HEK293 (cell line): ENCODE measurements at regions not wholly inside any gene's neighbourhood (a gene's known extent, or its start where the extent isn't known, plus 50 kb on each side); places are given as distances from the start of the nearest gene placed in this dataset.

Source experiments
- ZNF175 ChIP-seq: fragments of 450-650 bp; formaldehyde crosslinking; IDR thresholded peaks from 2 replicates; pipeline ENCODE4 v1.5.1; 2016; ENCODE audit warnings: missing biosample characterization, missing genetic modification characterization
- ZNF2 ChIP-seq: fragments of 450-650 bp; formaldehyde crosslinking; IDR thresholded peaks from 2 replicates; pipeline ENCODE4 v1.5.1; 2016; ENCODE audit warnings: missing biosample characterization, missing genetic modification characterization
- ZNF354C ChIP-seq: fragments of 450-650 bp; formaldehyde crosslinking; IDR thresholded peaks from 2 replicates; pipeline ENCODE4 v1.5.1; 2016; ENCODE audit warnings: missing biosample characterization, missing genetic modification characterization, low read depth, borderline replicate concordance
- TF ChIP-seq, protein P1 (sequence below): fragments of 450-650 bp; formaldehyde crosslinking; IDR thresholded peaks from 2 replicates; pipeline ENCODE4 v1.5.1; 2016; ENCODE audit warnings: missing biosample characterization, missing genetic modification characterization

DNA sequence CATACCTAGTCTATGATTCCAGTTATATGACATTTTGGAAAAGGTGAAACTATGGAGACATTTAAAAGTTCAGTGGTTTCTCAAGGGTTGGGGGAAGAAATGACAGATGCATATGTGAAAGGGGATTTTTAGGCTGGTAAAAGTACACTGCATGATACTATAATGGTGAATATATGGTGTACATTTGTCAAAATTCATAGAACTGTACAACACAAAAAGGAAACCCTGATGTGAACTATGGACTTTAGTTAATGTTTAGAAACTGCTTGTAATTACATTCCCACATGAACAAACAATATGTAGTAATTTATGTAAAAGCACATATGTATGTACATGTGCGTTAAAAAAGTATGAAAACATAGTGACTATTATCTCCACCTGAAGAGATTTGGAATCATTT is 907.3 kb upstream of the CITED2 start:
- TF ChIP-seq ZNF175 (tag by site-specific recombination) (no peak), ZNF2 (tag by site-specific recombination) (no peak), ZNF354C (tag by site-specific recombination) (no peak)
- TF ChIP-seq, protein P1, sequence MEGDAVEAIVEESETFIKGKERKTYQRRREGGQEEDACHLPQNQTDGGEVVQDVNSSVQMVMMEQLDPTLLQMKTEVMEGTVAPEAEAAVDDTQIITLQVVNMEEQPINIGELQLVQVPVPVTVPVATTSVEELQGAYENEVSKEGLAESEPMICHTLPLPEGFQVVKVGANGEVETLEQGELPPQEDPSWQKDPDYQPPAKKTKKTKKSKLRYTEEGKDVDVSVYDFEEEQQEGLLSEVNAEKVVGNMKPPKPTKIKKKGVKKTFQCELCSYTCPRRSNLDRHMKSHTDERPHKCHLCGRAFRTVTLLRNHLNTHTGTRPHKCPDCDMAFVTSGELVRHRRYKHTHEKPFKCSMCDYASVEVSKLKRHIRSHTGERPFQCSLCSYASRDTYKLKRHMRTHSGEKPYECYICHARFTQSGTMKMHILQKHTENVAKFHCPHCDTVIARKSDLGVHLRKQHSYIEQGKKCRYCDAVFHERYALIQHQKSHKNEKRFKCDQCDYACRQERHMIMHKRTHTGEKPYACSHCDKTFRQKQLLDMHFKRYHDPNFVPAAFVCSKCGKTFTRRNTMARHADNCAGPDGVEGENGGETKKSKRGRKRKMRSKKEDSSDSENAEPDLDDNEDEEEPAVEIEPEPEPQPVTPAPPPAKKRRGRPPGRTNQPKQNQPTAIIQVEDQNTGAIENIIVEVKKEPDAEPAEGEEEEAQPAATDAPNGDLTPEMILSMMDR (tag by site-specific recombination), result no peak
